ENCODE measurements at regions not wholly inside any gene's neighbourhood (a gene's known extent, or its start where the extent isn't known, plus 50 kb on each side); places are given as distances from the start of the nearest gene placed in this dataset.

DNA sequence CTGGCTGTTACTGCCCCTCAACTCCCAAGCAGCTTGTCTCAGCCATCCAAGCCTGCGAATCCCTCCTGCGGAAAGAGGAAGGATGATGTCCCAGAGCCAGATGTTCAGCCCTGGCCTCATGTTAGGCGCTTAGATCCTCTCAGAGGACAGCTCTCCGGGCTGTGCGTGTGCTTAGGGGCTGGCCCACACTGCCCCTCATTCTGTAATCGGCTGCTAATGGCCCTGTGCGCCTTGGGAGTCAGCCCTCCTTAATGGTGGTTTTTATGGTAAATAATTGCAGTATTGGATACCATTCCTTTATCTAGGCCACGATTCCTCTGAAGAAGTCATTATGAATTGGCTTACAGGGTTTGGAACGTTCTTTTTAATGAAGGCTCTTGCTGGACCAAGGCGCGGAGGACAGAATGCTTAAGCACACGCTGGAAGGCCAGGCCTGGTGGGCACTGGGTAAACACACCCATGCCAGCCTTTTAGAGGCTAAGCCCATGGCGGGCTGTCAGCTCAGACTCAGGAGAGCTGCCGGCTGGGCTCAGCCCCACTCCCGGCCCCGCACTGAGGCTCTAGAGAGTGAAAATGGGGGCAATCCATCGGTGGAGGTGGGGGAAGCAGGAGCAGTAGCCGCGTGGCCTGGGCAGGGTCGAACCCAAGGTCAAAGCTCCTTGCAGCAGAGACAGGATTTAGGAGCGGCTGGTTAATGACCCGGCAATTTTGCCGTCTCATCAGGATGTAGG is 1157.5 kb downstream of the BRD1 start:
- no peaks in the 10 kb centered on the region for H3K27me3 ChIP-seq (ENCODE audit: insufficient read depth)
- no peaks in the 10 kb centered on the region for H3K79me2 ChIP-seq (replicated peaks; ENCODE audit: insufficient read depth)
- TF ChIP-seq EZH2 (IDR thresholded peaks at IDR 0.05; ENCODE audit: low read depth, unreplicated experiment) (no peak), ZNF114 (CRISPR knock-in tag; IDR thresholded peaks at IDR 0.05) (no peak)
- H3K9me3 Mint-ChIP-seq = peaks cover 18% of the 10 kb centered on the region
- H4K20me1 ChIP-seq (replicated peaks; ENCODE audit: insufficient read depth) = no peaks in the 10 kb centered on the region
- DNase-seq (ENCODE audit: low spot score) (no peak), ATAC-seq (no peak)
- H3K36me3 Mint-ChIP-seq (ENCODE audit: low read depth) = peaks cover 27% of the 10 kb centered on the region
- H3K27ac ChIP-seq (ENCODE audit: low read depth) = no peak overlapping the region
- H3K4me3 ChIP-seq = no peak overlapping the region
- H3F3A ChIP-seq (replicated peaks; ENCODE audit: low read depth) = no peaks in the 10 kb centered on the region
- peaks cover 11% of the 10 kb centered on the region for H3K27me3 Mint-ChIP-seq (ENCODE audit: insufficient read depth, low read depth, poor library complexity)
- H3K9me2 ChIP-seq (ENCODE audit: insufficient read depth) = no peaks in the 10 kb centered on the region
- H3K4me3 Mint-ChIP-seq = no peak overlapping the region
- H3K27ac Mint-ChIP-seq = no peak overlapping the region
- H3K36me3 ChIP-seq (ENCODE audit: insufficient read depth) = peaks cover 7% of the 10 kb centered on the region; the same call in 1 of the 2 replicates
- H3K4me1 ChIP-seq (ENCODE audit: insufficient read depth) = no peaks in the 10 kb centered on the region
- no peak overlapping the region for H3K4me2 ChIP-seq
- H3K4me1 Mint-ChIP-seq = no peaks in the 10 kb centered on the region
- H2AFZ ChIP-seq = no peak overlapping the region

DNA sequence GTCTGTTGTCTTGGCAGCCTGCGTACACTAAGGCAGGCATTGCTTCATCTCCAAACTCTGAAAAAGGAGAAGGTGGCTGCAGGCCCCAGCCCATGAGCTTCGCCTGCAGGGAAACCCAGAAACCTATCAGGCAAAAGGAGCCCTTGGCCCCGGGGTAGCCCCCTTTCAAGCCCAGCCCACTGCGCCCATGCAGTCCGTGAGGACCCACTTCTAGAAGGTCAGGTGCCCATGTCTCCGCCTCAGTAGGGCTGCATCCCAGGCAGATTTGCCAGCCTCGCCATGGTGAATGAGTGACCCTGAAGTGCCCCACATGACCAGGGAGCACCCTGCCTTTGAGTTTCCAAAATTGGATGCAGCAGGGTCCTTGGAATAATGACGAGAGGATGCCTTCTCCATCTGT is 1158.4 kb downstream of the BRD1 start:
- no peak overlapping the region for H3K4me3 Mint-ChIP-seq
- peaks cover 36% of the 10 kb centered on the region for H3K36me3 Mint-ChIP-seq (ENCODE audit: low read depth)
- no peaks in the 10 kb centered on the region for H3K4me1 Mint-ChIP-seq
- no peak overlapping the region for H3K27ac ChIP-seq (ENCODE audit: low read depth)
- no peaks in the 10 kb centered on the region for H3K4me1 ChIP-seq (ENCODE audit: insufficient read depth)
- no peak overlapping the region for H3K4me3 ChIP-seq
- peaks cover 24% of the 10 kb centered on the region for H3K9me3 Mint-ChIP-seq
- DNase-seq (ENCODE audit: low spot score) = no peak
- no peak for ATAC-seq
- TF ChIP-seq EZH2phosphoT487 (IDR thresholded peaks at IDR 0.05; ENCODE audit: unreplicated experiment) (no peak), STAT1 (IDR thresholded peaks at IDR 0.05; ENCODE audit: unreplicated experiment) (no peak), POLR2AphosphoS5 (IDR thresholded peaks at IDR 0.05; ENCODE audit: low read depth) (no peak), EZH2 (IDR thresholded peaks at IDR 0.05; ENCODE audit: low read depth, unreplicated experiment) (no peak), NANOG (IDR thresholded peaks at IDR 0.05; ENCODE audit: borderline replicate concordance) (no peak)
- TF ChIP-seq, protein P1, sequence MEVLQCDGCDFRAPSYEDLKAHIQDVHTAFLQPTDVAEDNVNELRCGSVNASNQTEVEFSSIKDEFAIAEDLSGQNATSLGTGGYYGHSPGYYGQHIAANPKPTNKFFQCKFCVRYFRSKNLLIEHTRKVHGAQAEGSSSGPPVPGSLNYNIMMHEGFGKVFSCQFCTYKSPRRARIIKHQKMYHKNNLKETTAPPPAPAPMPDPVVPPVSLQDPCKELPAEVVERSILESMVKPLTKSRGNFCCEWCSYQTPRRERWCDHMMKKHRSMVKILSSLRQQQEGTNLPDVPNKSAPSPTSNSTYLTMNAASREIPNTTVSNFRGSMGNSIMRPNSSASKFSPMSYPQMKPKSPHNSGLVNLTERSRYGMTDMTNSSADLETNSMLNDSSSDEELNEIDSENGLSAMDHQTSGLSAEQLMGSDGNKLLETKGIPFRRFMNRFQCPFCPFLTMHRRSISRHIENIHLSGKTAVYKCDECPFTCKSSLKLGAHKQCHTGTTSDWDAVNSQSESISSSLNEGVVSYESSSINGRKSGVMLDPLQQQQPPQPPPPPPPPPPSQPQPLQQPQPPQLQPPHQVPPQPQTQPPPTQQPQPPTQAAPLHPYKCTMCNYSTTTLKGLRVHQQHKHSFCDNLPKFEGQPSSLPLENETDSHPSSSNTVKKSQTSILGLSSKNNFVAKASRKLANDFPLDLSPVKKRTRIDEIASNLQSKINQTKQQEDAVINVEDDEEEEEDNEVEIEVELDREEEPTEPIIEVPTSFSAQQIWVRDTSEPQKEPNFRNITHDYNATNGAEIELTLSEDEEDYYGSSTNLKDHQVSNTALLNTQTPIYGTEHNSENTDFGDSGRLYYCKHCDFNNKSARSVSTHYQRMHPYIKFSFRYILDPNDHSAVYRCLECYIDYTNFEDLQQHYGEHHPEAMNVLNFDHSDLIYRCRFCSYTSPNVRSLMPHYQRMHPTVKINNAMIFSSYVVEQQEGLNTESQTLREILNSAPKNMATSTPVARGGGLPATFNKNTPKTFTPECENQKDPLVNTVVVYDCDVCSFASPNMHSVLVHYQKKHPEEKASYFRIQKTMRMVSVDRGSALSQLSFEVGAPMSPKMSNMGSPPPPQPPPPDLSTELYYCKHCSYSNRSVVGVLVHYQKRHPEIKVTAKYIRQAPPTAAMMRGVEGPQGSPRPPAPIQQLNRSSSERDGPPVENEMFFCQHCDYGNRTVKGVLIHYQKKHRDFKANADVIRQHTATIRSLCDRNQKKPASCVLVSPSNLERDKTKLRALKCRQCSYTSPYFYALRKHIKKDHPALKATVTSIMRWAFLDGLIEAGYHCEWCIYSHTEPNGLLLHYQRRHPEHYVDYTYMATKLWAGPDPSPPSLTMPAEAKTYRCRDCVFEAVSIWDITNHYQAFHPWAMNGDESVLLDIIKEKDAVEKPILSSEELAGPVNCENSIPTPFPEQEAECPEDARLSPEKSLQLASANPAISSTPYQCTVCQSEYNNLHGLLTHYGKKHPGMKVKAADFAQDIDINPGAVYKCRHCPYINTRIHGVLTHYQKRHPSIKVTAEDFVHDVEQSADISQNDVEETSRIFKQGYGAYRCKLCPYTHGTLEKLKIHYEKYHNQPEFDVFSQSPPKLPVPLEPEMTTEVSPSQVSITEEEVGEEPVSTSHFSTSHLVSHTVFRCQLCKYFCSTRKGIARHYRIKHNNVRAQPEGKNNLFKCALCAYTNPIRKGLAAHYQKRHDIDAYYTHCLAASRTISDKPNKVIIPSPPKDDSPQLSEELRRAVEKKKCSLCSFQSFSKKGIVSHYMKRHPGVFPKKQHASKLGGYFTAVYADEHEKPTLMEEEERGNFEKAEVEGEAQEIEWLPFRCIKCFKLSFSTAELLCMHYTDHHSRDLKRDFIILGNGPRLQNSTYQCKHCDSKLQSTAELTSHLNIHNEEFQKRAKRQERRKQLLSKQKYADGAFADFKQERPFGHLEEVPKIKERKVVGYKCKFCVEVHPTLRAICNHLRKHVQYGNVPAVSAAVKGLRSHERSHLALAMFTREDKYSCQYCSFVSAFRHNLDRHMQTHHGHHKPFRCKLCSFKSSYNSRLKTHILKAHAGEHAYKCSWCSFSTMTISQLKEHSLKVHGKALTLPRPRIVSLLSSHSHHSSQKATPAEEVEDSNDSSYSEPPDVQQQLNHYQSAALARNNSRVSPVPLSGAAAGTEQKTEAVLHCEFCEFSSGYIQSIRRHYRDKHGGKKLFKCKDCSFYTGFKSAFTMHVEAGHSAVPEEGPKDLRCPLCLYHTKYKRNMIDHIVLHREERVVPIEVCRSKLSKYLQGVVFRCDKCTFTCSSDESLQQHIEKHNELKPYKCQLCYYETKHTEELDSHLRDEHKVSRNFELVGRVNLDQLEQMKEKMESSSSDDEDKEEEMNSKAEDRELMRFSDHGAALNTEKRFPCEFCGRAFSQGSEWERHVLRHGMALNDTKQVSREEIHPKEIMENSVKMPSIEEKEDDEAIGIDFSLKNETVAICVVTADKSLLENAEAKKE (CRISPR knock-in tag; IDR thresholded peaks at IDR 0.05) = no peak
- TF ChIP-seq, protein P2, sequence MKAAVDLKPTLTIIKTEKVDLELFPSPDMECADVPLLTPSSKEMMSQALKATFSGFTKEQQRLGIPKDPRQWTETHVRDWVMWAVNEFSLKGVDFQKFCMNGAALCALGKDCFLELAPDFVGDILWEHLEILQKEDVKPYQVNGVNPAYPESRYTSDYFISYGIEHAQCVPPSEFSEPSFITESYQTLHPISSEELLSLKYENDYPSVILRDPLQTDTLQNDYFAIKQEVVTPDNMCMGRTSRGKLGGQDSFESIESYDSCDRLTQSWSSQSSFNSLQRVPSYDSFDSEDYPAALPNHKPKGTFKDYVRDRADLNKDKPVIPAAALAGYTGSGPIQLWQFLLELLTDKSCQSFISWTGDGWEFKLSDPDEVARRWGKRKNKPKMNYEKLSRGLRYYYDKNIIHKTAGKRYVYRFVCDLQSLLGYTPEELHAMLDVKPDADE (IDR thresholded peaks at IDR 0.05) = no peak
- TF ChIP-seq, protein P3, sequence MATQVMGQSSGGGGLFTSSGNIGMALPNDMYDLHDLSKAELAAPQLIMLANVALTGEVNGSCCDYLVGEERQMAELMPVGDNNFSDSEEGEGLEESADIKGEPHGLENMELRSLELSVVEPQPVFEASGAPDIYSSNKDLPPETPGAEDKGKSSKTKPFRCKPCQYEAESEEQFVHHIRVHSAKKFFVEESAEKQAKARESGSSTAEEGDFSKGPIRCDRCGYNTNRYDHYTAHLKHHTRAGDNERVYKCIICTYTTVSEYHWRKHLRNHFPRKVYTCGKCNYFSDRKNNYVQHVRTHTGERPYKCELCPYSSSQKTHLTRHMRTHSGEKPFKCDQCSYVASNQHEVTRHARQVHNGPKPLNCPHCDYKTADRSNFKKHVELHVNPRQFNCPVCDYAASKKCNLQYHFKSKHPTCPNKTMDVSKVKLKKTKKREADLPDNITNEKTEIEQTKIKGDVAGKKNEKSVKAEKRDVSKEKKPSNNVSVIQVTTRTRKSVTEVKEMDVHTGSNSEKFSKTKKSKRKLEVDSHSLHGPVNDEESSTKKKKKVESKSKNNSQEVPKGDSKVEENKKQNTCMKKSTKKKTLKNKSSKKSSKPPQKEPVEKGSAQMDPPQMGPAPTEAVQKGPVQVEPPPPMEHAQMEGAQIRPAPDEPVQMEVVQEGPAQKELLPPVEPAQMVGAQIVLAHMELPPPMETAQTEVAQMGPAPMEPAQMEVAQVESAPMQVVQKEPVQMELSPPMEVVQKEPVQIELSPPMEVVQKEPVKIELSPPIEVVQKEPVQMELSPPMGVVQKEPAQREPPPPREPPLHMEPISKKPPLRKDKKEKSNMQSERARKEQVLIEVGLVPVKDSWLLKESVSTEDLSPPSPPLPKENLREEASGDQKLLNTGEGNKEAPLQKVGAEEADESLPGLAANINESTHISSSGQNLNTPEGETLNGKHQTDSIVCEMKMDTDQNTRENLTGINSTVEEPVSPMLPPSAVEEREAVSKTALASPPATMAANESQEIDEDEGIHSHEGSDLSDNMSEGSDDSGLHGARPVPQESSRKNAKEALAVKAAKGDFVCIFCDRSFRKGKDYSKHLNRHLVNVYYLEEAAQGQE (IDR thresholded peaks at IDR 0.05; ENCODE audit: unreplicated experiment) = no peak
- H3K9me2 ChIP-seq (ENCODE audit: insufficient read depth) = no peaks in the 10 kb centered on the region
- H3K27ac Mint-ChIP-seq = no peak overlapping the region
- H3K4me2 ChIP-seq = no peak overlapping the region
- peaks cover 4% of the 10 kb centered on the region for H3K27me3 Mint-ChIP-seq (ENCODE audit: insufficient read depth, low read depth, poor library complexity)
- H3K27me3 ChIP-seq (ENCODE audit: insufficient read depth) = no peaks in the 10 kb centered on the region
- H3K36me3 ChIP-seq (ENCODE audit: insufficient read depth) = peaks cover 1% of the 10 kb centered on the region; the same call in 1 of the 2 replicates
- H3F3A ChIP-seq (replicated peaks; ENCODE audit: low read depth) = no peaks in the 10 kb centered on the region
- no peaks in the 10 kb centered on the region for H4K20me1 ChIP-seq (replicated peaks; ENCODE audit: insufficient read depth)
- H2AFZ ChIP-seq = no peak overlapping the region
- H3K79me2 ChIP-seq (replicated peaks; ENCODE audit: insufficient read depth) = no peaks in the 10 kb centered on the region

Data from GM23338 (cell line).